ENCODE measurements at regions not wholly inside any gene's neighbourhood (a gene's known extent, or its start where the extent isn't known, plus 50 kb on each side); places are given as distances from the start of the nearest gene placed in this dataset.
A peak's percentile ranks its signal among the peaks of the same experiment; 100 is the strongest.

GRCh38 chr4:74671080-74671698 lies 123.1 kb downstream of the BTC start (continued):
- TF ChIP-seq ZNF407 (CRISPR knock-in tag; IDR thresholded peaks at IDR 0.05; ENCODE audit: not compliant biosample characterization) (no peak), ZFP36 (IDR thresholded peaks at IDR 0.05; ENCODE audit: borderline replicate concordance, low read depth, low read length, partially characterized antibody) (peak; percentile 25), ZKSCAN1 (IDR thresholded peaks at IDR 0.05; ENCODE audit: low read length) (peak; percentile 40; the same call in 1 of the 2 replicates), ARID5B (CRISPR knock-in tag; IDR thresholded peaks at IDR 0.05) (0 out of 2 replicates have a peak, but pooled peaks have one; percentile 40), FOSL2 (CRISPR knock-in tag; IDR thresholded peaks at IDR 0.05) (0 out of 2 replicates have a peak, but pooled peaks have one; percentile 15), HOXA3 (CRISPR knock-in tag; IDR thresholded peaks at IDR 0.05) (no peak), FOXA3 (CRISPR knock-in tag; IDR thresholded peaks at IDR 0.05) (peak; percentile 74), BRD4 (CRISPR knock-in tag; IDR thresholded peaks at IDR 0.05) (no peak), KAT8 (CRISPR knock-in tag; IDR thresholded peaks at IDR 0.05) (peak; percentile 49; the same call in 1 of the 2 replicates), TMF1 (CRISPR knock-in tag; IDR thresholded peaks at IDR 0.05; ENCODE audit: low read depth) (no peak), IKZF5 (CRISPR knock-in tag; IDR thresholded peaks at IDR 0.05) (0 out of 2 replicates have a peak, but pooled peaks have one; percentile 32), CTCF (CRISPR knock-in tag; IDR thresholded peaks at IDR 0.05) (peak; percentile 86), TARDBP (CRISPR knock-in tag; IDR thresholded peaks at IDR 0.05) (no peak), KLF16 (CRISPR knock-in tag; IDR thresholded peaks at IDR 0.05) (peak in 1 of 2 experiments; percentile 39; a peak in 1 of 4 replicates)
